ENCODE measurements at regions not wholly inside any gene's neighbourhood (a gene's known extent, or its start where the extent isn't known, plus 50 kb on each side); places are given as distances from the start of the nearest gene placed in this dataset.

DNA sequence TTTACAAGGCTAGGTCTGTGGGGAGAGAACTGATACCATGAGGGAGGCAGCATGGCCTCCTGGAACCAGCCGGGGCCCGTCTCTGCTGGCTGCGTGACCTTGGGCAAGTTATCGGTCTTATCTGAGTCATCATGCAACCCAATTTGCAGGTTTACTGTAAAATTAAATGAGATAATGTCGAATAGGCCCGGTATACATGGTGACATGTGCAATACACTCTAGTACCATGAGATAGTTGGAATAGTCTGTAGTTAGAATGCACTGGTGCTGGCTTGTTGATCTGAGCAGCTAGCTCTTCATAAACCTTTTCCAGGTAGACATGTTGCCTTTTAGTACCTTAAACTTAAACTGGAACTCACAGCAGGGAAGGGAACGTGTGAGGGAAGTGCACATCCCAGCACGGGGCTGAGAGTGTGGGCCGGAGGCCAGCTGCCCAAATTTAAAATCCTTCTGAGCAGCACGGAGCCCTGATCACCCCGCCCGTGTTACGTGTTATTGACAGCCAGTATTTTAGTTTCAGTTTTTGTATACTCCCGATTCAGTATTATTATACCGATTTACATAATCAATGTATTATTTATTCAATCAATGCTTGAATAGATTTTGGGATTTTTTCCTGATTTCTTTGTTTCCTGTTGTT lies 72.4 kb upstream of the HS6ST1 start (continued):
- TF ChIP-seq, protein P1, sequence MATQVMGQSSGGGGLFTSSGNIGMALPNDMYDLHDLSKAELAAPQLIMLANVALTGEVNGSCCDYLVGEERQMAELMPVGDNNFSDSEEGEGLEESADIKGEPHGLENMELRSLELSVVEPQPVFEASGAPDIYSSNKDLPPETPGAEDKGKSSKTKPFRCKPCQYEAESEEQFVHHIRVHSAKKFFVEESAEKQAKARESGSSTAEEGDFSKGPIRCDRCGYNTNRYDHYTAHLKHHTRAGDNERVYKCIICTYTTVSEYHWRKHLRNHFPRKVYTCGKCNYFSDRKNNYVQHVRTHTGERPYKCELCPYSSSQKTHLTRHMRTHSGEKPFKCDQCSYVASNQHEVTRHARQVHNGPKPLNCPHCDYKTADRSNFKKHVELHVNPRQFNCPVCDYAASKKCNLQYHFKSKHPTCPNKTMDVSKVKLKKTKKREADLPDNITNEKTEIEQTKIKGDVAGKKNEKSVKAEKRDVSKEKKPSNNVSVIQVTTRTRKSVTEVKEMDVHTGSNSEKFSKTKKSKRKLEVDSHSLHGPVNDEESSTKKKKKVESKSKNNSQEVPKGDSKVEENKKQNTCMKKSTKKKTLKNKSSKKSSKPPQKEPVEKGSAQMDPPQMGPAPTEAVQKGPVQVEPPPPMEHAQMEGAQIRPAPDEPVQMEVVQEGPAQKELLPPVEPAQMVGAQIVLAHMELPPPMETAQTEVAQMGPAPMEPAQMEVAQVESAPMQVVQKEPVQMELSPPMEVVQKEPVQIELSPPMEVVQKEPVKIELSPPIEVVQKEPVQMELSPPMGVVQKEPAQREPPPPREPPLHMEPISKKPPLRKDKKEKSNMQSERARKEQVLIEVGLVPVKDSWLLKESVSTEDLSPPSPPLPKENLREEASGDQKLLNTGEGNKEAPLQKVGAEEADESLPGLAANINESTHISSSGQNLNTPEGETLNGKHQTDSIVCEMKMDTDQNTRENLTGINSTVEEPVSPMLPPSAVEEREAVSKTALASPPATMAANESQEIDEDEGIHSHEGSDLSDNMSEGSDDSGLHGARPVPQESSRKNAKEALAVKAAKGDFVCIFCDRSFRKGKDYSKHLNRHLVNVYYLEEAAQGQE (IDR thresholded peaks at IDR 0.05; ENCODE audit: low read depth, low read length): no peak
- no peak for TF ChIP-seq MXI1 (IDR thresholded peaks at IDR 0.05; ENCODE audit: low read depth, low read length)
- TF ChIP-seq, protein P2, sequence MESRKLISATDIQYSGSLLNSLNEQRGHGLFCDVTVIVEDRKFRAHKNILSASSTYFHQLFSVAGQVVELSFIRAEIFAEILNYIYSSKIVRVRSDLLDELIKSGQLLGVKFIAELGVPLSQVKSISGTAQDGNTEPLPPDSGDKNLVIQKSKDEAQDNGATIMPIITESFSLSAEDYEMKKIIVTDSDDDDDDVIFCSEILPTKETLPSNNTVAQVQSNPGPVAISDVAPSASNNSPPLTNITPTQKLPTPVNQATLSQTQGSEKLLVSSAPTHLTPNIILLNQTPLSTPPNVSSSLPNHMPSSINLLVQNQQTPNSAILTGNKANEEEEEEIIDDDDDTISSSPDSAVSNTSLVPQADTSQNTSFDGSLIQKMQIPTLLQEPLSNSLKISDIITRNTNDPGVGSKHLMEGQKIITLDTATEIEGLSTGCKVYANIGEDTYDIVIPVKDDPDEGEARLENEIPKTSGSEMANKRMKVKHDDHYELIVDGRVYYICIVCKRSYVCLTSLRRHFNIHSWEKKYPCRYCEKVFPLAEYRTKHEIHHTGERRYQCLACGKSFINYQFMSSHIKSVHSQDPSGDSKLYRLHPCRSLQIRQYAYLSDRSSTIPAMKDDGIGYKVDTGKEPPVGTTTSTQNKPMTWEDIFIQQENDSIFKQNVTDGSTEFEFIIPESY (IDR thresholded peaks at IDR 0.05; ENCODE audit: borderline replicate concordance, low read depth): no peak
- no peak for TF ChIP-seq NRF1 (IDR thresholded peaks at IDR 0.05; ENCODE audit: low read depth, low read length)
- TF ChIP-seq MEF2A (IDR thresholded peaks at IDR 0.05; ENCODE audit: borderline replicate concordance, low read depth): no peak
- no peak for TF ChIP-seq FOXJ3 (CRISPR knock-in tag; IDR thresholded peaks at IDR 0.05)
- TF ChIP-seq, protein P3, sequence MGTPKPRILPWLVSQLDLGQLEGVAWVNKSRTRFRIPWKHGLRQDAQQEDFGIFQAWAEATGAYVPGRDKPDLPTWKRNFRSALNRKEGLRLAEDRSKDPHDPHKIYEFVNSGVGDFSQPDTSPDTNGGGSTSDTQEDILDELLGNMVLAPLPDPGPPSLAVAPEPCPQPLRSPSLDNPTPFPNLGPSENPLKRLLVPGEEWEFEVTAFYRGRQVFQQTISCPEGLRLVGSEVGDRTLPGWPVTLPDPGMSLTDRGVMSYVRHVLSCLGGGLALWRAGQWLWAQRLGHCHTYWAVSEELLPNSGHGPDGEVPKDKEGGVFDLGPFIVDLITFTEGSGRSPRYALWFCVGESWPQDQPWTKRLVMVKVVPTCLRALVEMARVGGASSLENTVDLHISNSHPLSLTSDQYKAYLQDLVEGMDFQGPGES (IDR thresholded peaks at IDR 0.05; ENCODE audit: low read depth, low read length): no peak
- no peak for TF ChIP-seq TEAD4 (IDR thresholded peaks at IDR 0.05; ENCODE audit: borderline replicate concordance, insufficient read depth)
- no peak for TF ChIP-seq NFIC (IDR thresholded peaks at IDR 0.05; ENCODE audit: borderline replicate concordance)

DNA sequence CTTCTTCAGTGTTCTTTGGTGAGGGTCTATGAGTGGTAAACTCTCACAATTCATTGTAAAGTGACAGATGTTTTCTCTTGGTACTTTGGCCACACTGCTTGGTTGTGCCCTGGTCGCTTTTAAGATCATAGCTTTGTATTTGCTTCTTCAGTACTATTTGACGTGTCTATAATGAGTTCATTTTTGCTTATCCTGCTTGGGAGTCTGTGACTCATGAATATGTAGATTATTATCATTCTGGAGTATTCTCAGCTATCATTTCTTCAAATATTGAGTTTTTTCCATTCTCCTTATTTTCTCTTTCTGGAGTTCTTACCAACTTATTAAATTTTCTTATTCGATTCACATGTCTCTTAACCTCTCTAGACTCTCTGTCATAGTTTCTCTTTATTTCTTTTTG lies 73.0 kb upstream of the HS6ST1 start:
- TF ChIP-seq YY1 (IDR thresholded peaks at IDR 0.05; ENCODE audit: low read depth) (no peak), MEF2A (IDR thresholded peaks at IDR 0.05; ENCODE audit: borderline replicate concordance, low read depth) (no peak), EP300 (IDR thresholded peaks at IDR 0.05; ENCODE audit: borderline replicate concordance in 1 of 2, low read depth in 1 of 2, low read length in 1 of 2) (no peak), FOXJ3 (CRISPR knock-in tag; IDR thresholded peaks at IDR 0.05) (no peak), TEAD4 (IDR thresholded peaks at IDR 0.05; ENCODE audit: borderline replicate concordance, insufficient read depth) (no peak), RXRA (IDR thresholded peaks at IDR 0.05; ENCODE audit: borderline replicate concordance, low read depth) (no peak), ELF1 (IDR thresholded peaks at IDR 0.05) (no peak), RFX5 (IDR thresholded peaks at IDR 0.05; ENCODE audit: low read length) (no peak)
- TF ChIP-seq, protein P4, sequence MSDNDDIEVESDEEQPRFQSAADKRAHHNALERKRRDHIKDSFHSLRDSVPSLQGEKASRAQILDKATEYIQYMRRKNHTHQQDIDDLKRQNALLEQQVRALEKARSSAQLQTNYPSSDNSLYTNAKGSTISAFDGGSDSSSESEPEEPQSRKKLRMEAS (IDR thresholded peaks at IDR 0.05; ENCODE audit: low read depth): no peak
- H3K79me2 ChIP-seq (ENCODE audit: insufficient read depth): no peaks in the 10 kb centered on the region
- no peaks in the 10 kb centered on the region for H3F3A ChIP-seq (replicated peaks; ENCODE audit: insufficient read depth)
- WGBS (ENCODE audit: low lambda C conversion rate): 46% methylated on average over 3 of the region's 3 CpGs
- no peak overlapping the region for H3K9ac ChIP-seq
- CTCF ChIA-PET: interaction anchor here (0.9 kb wide), 2 partner anchors 54 to 72 kb away, joined by 3 read pairs; no protein-coding TSS in a partner anchor
- H3K9me2 ChIP-seq: no peaks in the 10 kb centered on the region
- no peak for DNase-seq
- H4K20me1 ChIP-seq (ENCODE audit: insufficient read depth): no peaks in the 10 kb centered on the region
- POLR2A ChIA-PET: no interaction called here
- no peaks in the 10 kb centered on the region for H3K27me3 ChIP-seq (ENCODE audit: insufficient read depth)
- no peak overlapping the region for H2AFZ ChIP-seq (ENCODE audit: low read depth)
- no peak overlapping the region for H3K4me2 ChIP-seq
- H3K27ac ChIP-seq (ENCODE audit: low read depth in 2 of 2, low read length in 1 of 2): no peak overlapping the region
- H3K36me3 ChIP-seq (replicated peaks in 1 of 2; ENCODE audit: control insufficient read depth in 1 of 2, insufficient read depth in 2 of 2, low read length in 1 of 2): no peaks in the 10 kb centered on the region
- no peak overlapping the region for H3K4me3 ChIP-seq (ENCODE audit: low read depth in 2 of 2, low read length in 1 of 2)
- no peaks in the 10 kb centered on the region for H3K9me3 ChIP-seq
- peaks cover 0 to 11% of the 10 kb centered on the region in 2 experiments; a peak in 2 of 4 replicates for H3K4me1 ChIP-seq (ENCODE audit: control insufficient read depth in 1 of 2, insufficient read depth in 2 of 2, low read depth in 1 of 2, low read length in 1 of 2)

Data from SK-N-SH (cell line).